ENCODE measurements at regions not wholly inside any gene's neighbourhood (a gene's known extent, or its start where the extent isn't known, plus 50 kb on each side); places are given as distances from the start of the nearest gene placed in this dataset.
A peak's percentile ranks its signal among the peaks of the same experiment; 100 is the strongest.
"Not testable (repeated sequence)": the region's sequence is repeated elsewhere in the genome, so short reads cannot be mapped to it uniquely, and the experiment has no call there.

DNA sequence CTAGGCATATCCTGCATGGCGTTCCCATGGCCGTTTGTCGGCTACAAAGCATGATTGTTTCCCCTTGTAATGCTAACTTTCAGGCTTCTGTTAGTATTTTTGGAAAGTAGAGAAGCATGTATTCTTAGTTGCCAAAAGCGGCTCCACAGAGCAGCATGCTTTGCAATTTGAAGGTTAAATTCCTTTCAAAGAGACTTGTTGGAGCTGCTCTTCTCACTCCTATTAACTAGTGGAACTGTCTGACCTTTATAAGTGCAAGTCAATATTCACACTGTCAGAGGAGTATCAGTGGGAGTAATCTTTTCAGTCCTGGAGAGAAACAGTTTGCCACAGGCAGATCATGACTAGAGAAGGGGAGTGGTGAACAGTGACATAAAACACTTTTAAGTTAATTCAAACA, 656.1 kb upstream of the NOVA1 start:
- DNase-seq, result peak; percentile 14

DNA sequence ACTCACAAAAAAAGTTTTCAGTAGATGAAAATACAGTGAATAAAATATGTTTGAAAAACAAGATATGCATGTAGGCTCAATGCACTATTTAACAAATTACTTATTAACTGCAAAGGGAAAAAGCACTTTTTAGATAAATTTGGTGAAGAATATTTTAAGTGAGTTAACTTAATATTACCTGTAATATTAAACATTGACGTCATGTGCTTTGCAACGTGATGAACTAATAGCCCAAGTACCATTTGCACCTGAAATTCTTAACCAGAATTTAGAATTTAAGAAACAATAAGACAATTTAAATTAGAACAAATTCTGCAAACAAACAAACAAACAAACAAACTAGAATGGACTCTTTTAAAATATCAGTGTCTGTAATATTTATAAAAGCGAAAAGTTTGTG, 659.0 kb upstream of the NOVA1 start:
- DNase-seq, result no peak

DNA sequence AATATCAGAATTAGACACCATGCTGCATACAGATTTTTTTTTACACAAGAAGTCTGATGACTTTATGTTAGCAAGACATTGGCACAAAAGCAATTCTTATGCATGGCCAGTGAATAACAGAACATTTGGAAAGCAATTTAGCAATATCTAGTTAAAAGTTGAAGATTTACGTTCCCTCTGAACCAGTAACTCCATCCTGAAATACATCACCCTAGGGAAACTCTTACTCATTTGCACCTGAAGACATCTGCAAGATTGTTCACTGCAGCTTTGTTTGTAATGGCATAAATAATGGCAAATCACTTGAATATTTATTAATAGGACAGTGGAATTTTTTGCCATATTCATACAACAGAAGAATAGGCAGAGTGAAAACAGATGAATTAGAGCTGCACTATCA, 670.0 kb upstream of the NOVA1 start:
- no peak for DNase-seq

DNA sequence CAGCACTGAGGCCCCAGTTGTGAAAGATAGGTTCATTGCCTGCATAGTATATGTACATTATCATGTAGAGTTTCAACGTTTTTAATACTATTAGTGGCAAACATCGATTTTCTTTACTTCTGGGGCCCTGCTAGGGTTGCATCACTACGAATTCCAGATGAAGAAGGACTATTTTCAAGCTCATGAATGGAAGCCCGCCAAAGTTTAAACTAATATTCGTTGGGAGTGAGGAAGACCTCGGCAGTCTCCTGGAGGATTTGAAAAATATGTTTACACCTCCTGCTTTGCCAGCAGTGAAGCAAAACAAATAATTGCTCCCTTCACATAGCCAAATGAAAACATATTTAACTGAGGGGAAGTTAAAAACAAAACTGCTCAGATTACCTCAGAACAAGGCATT, 672.9 kb upstream of the NOVA1 start:
- DNase-seq, result no peak

DNA sequence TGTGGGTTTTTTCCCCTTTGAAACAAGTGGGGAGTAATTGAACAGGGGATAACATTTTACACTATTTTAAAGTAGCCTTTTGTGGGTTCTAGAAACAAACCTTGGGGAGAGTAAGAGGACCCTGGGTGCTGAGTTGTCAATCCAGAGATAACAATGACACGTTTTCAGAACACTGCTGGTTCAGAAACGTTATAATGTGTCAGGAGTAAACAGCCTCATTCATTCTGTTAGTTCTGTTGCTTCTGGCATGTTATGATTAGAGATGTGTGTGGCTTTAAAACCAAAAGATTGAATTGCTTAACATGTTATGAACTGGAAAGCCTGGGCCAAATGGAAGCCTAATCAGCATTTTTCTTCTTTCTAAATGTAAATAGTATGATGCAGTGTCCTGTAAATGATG, 680.5 kb upstream of the NOVA1 start:
- no peak for DNase-seq

DNA sequence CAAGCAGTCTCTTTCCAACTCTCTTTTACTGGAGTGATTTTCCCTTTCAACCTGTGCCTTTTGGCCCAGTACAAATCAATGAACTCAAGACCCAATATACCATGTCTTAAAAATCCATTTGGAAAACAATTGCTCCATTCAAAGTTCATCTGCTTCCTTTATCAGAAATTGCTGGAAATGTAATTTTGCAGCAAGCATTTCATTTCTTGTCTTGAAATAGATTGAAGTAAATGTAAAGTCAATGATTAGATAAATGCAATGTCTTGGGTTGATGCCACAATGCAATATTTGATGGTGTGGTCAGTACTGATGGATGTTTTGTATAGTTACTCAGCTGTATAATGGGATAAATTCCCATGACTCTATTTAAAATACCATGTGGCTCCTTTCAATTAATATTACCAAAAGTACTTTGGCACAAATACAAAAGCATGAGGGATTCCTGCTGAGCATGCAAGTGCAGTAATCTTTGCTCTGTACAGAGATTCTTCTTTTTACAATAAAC, 707.7 kb upstream of the NOVA1 start:
- DNase-seq, result no peak

DNA sequence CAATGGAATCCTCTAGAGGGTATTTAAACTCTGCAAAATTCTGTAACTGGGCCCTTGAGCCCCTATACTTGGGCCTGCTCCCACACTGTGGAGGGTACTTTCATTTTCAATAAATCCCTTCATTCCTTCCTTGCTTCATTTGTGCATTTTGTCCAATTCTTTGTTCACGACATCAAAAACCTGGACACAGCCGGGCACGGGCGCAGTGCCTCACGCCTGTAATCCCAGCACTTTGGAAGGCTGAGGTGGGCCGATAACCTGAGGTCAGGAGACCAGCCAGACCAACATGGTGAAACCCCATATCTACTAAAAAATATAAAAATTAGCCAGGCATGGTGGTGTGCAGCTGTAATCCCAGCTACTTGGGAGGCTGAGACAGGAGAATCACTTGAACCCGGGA, 714.9 kb upstream of the NOVA1 start:
- not testable (repeated sequence) for DNase-seq

DNA sequence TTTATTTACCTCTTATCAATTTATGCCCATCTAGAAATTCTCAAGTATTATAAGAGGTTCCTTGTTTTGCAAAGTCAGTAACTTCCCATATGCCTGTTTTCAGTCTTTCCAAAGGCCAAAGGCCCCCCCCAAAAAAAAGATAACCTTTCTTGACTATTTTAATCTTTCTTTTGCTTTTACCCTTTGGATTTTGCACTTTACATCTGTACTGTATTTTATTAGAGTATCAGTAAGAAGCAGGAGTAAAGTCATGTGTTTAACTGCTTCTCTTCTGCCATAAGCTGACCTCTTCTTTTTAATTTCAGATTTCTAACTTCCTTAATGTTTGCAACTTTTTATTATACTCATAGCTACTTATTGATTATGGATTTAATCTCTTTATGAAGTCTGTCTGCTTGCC, 716.4 kb upstream of the NOVA1 start:
- DNase-seq, result no peak

DNA sequence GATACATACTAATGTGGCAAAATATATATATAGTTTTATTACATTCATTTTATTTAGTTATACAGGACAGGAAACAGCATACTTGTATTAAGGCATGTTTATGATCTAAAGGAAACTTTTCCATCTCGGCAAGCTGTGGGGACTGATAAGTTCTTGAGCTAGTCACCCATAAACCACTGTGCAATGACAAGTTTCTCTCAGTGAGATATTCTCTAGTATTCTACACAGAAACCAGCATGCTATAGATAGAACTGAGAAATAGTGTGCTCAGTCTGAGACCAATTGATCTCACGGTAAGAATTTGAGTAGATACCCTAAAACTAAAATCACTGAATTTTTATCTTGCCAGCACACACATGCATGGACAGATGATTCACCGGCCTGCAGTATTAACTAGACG, 717.6 kb upstream of the NOVA1 start:
- no peak for DNase-seq

DNA sequence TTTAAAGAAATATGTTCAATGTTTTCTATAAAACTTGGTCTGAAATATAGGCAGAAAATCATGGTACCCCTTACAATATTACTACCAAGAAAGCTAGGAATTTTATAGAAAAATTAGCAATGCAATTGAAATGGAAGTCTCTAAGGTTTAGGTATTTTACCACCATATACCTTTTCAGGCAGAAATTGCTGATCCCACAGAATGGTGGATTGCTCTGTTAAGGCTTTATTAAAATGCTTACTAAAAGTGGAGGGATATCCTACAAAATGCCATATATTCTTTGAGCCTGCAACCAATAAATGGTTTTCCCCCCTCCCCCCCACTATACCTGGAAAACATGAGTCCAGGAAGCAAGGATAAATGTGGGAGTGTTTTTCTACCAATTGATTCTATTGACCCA, 718.1 kb upstream of the NOVA1 start:
- DNase-seq, result no peak

DNA sequence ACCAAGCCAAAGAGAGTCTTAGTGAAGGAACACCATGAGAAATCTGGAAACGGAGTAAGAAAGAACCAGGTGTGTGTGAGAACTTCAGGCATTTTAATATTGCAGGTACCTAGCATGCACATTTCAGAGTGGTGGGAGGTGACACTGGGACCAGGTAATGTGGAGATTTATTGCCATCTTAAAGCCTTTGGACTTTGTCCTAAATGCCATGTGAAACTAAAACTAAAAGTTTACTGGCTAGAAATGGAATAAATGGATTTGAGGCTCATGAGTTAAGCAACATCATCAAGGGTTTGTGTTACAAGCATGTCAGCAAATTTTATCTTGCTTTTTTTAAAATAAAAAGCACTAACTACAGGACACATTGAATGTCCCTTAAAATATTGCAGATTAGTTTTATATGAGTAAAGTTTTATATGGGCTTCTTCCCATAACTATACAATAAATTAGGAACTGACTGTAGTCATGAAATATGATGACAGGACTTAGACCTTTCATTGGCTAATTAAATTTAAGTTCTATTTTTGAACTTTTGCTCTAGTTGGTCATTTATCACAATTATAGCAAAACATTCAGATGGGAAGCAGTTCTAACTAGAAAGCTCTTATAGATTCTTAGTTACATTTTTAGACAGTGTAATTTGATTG, 721.1 kb upstream of the NOVA1 start:
- no peak for DNase-seq

DNA sequence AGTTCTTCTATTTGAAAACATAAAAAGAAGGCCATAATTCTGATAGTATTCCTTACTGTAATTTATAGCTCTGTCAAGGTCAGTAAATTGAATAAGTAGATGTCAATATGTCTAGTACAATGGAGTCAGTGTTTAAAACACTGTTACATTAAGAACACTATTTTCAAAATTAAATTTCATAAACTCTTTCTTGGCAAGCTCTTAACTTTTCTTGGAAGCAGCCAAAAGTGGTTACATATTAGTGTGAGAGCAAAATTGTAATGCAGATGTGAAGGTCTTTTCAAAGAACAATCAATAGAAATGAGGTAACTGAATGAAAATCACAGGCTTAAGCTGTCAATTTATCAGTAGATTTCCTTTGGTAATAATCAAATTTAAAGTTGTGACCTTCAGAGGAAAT, 722.4 kb upstream of the NOVA1 start:
- no peak for DNase-seq

DNA sequence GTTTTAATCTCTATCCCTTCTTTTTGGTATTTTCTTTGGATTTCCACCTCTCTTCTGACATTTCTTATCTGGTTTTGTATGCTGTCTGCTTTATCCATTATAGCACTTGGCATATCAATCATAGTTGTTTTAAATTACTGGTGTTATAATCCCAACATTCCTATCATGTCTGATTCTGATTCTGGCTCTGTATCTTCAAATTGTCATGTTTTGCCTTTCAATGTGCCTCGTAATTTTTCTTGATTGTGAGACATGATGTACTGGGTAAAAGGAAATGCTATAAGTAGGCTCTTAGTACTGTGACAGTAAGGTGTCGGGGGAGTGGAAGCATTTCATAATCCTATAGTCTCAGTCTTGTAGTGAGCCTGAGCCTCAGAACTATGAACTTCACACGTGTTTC, 729.3 kb upstream of the NOVA1 start:
- DNase-seq, result no peak

DNA sequence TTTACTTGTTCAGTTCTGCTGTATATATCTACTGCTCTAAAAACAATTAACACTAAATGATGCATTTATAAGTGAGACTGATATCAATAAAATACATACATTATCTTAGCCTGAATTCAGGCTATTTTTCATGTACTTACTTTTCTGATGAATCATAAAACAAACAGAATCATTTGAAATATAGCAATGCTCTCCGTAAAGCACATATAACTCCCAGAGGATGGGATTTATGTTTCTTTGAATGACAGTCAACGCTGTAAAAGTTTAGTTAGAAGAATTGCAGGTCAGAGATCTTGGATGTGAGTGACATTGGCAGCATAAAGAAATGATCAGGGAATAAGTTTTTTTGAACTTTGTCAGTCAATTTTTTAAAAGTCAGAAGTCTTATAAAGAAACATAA, 740.2 kb upstream of the NOVA1 start:
- no peak for DNase-seq

DNA sequence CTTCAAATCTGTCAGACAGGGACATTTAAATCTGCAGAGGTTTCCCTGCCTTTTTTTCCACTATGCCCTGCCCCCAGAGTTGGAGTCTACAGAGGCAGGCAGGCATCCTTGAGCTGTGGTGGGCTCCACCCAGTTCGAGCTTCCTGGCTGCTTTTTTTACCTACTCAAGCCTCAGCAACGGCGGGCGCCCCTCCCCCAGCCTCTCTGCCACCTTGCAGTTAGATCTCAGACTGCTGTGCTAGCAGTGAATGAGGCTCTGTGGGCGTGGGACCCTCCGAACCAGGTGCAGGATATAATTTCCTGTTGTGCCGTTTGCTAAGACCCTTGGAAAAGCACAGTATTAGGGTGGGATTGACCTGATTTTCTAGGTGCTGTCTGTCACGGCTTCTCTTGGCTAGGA, 765.2 kb upstream of the NOVA1 start:
- not testable (repeated sequence) for DNase-seq

DNA sequence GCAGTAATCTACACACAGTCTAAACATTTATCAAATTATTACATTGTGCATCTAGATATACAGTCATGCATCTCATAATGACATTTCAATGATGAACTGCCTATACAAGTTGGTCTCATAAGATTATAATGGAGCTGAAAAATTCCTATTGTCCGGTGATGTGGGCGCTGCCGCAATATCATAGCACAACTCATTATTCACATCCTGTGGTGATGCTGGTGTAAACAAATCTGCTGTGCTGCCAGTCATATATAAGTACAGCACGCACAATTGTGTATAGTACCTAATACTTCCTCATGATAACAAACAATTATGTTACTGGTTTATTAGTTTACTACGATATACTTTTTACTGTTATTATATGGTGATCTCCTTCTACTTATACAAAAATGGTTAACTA, 768.8 kb upstream of the NOVA1 start:
- DNase-seq, result no peak

DNA sequence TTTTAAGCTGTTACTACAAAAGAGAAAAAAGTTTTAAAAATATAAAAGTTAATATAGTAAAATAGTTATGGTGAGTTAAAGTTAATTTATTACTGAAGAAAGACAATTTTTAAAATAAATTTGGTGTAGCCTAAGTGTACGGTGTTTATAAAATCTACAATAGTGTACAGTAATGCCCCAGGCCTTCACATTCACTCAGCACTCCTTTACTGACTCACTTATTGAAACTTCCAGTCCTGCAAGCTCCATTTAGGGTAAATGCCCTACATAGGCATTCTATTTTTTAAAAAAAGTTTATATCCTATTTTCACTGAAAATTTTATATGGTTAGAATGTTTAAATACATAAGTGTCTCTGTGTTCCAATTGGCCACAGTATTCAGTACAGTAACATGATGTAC, 769.5 kb upstream of the NOVA1 start:
- no peak for DNase-seq

DNA sequence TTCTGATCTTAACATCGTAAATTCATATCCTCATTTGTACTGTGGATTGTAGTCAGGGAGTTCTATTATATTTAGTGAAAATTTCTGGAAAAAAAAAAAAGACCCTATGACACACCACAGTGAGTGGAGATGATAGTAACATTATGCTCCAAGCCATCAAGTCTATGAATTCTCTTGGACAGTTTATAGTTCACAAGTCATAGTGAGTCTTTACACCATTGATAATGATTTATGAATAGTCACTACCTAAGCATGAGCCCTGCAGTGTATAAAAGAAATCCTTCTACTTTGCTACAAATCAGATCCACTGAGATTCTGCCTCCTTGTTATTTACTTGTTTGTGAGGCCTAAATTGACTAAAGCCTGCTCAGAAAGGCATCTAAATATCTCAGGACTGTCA, 772.2 kb upstream of the NOVA1 start:
- no peak for DNase-seq

DNA sequence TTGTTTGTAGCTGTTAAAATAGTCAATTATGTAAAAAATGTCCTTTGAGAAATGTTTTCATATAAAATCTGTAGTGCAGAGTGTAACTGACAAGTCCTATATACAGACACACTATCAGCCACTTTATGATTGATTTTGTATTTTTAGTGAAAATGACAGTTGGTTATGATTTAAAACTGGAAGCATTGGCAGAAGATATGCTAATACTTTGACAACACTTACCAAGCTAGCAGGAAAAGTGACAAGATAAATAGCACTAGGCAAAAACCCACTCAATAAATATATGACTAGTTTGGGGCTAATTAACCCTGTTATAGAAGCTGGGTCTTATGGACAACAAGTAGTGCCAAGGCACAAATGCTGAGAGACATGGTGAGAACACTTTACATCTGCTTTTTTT, 772.9 kb upstream of the NOVA1 start:
- DNase-seq, result no peak

DNA sequence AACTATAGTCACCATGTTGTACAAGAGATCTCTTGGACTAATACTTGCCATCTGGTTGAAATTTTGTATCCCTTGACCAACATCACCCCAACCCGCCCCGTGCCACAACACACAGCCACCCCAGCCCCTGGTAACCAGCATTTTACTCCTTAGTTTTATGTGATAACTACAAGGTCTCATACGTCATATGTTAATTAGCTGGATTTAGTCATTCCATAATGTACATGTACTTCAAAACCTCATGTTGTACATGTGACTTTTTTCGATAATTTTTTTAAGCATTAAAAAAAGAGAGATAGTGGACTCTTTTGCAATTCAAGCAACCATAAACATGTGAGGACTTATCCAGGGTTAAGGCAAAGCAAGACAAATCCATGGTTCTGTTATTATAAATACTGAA, 773.4 kb upstream of the NOVA1 start:
- no peak for DNase-seq

DNA sequence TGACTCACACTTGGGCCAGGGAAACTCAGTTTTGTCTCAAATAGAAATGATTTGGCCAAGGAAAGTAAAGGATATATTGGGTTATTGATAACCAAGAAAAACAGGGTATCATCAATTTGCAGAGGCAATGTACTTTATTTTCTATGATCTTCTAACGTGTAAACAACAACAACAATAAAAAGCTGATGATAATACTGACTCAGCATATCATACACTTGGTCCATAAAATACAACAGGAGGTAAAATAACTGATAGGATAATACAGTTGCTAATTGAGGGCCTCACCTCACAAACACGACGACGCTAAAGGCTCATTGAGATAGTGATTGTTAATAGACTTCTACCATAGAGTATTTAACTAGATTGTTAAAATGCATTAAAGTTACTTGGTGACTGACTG, 774.0 kb upstream of the NOVA1 start:
- no peak for DNase-seq

DNA sequence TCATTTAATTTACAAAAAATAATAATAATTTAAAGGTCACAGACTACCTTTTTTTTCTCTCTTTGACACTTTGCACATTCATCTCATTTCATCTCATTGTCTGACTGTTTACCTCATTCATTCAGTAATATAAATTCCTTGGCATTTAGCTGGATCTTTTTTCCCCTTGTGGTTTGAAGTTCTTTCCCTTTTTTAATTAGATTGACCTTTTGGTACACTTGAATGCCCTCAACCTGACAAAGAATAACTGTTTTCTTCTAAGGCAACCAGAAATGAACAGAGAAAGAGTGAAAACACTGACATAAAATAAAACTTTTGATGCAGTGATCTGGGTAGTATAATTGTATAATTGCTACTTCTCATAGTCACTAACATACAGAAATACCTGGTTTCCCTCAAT, 774.9 kb upstream of the NOVA1 start:
- no peak for DNase-seq

DNA sequence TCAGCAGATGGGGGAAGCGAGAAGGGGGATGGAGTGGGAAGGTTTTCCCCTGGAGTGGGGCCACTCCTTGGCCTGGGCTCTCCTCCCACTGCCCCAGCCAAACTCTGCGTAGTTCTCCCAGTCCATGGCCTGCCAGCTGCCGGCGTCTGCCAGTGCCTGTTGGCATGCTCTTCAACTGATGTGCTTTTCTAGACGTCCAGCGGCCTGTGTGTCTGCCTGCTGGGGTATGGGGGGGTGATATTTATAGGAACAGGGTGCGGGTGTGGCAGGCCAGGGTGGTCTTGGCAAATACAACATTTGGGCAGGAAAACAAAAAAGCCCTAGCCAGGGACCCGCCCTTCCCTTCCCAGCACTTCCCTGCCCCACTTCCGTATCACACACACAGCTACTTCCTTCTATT, 786.3 kb upstream of the NOVA1 start:
- DNase-seq, result no peak

DNA sequence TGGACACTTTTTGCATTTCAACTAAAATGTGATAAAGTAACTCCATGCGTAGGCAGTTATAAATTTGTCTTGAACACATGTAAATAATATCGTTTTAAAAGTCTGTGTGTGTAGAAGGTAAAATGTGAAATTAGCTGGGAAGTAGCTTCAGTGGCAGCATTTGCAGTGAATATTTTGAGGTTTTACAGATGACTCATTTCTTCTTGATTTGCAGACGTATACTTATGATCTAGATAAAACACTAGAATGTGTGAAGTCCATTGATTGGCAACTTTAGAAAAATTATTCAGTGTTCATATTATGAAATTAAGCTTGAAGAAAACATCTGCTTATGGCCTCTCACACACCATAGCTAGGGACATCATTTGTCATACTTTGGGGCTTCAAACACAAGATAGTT, 788.6 kb upstream of the NOVA1 start:
- DNase-seq, result no peak

DNA sequence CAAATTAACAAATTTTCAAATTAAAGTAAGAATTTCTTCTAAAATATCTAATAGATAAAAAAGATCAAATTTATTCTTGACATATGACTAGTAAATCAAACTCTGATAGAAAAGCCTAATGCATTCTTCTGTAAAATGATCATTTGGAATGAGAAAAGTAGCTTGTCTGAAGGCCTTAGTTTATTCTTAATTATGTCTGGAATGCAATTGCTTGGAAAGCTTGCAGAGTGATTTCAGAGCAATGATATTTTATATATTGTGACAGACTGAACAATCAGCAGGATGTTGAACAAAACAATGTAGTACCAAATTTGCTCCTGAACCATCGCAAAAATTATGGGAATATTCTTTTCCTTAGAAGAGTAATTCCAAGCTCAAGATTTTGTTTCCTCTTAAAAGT, 789.6 kb upstream of the NOVA1 start:
- no peak for DNase-seq
